ENCODE measurements at regions not wholly inside any gene's neighbourhood (a gene's known extent, or its start where the extent isn't known, plus 50 kb on each side); places are given as distances from the start of the nearest gene placed in this dataset.

GRCh38 chr3:141684758-141685157 is 53.3 kb upstream of the RNF7 start:
- Mint-ChIP-seq H3K36me3 (ENCODE audit: low read depth) (no peaks in the 10 kb centered on the region), H3K27ac (no peak overlapping the region), H3K27me3 (ENCODE audit: low read depth, poor library complexity) (no peaks in the 10 kb centered on the region), H3K9me3 (peaks cover under 1% of the 10 kb centered on the region), H3K4me3 (no peak overlapping the region), H3K4me1 (no peaks in the 10 kb centered on the region)
- no peak for DNase-seq
- TF ChIP-seq, protein P1, sequence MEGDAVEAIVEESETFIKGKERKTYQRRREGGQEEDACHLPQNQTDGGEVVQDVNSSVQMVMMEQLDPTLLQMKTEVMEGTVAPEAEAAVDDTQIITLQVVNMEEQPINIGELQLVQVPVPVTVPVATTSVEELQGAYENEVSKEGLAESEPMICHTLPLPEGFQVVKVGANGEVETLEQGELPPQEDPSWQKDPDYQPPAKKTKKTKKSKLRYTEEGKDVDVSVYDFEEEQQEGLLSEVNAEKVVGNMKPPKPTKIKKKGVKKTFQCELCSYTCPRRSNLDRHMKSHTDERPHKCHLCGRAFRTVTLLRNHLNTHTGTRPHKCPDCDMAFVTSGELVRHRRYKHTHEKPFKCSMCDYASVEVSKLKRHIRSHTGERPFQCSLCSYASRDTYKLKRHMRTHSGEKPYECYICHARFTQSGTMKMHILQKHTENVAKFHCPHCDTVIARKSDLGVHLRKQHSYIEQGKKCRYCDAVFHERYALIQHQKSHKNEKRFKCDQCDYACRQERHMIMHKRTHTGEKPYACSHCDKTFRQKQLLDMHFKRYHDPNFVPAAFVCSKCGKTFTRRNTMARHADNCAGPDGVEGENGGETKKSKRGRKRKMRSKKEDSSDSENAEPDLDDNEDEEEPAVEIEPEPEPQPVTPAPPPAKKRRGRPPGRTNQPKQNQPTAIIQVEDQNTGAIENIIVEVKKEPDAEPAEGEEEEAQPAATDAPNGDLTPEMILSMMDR (IDR thresholded peaks at IDR 0.05), result no peak

DNA sequence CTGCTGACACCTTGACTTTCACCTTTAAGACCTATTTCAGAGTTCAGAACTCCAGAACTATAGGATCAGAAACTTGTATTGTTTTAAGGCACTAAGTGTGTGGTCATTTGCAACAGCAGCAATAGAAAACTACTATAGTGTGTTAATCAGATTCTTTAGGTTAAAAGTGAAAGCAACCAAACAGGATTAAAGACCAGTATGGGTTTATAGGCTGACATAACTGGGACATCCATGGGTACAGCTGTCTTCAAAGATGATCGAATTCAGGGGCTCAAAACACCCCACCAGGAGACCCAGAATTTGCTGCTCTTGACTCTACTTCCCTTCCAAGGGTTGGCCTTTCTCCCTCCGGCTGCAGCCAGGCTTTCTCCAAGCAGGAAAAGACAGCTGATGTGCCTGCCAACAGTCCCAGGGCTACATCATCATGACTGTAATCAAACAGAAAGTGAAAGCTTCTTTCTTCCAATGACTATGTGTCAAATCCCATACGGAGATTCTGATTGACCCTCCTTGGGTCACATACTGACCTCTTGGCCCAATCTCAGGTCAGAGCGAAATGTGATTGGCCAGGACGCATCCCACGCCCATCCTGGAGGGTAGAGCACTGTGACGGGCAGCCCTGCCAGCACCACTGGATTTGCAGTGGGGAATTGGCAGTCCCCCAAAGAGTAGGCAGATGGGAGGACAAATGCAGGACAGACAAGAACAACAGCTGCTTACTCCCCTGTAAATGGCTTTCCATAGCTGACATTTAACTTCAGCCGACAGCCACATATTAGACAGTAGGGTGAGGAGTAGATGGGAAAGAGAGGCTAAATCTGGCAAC is 51.4 kb upstream of the RNF7 start:
- no peak for DNase-seq
- no peaks in the 10 kb centered on the region for H3K27me3 Mint-ChIP-seq (ENCODE audit: low read depth, poor library complexity)
- no peaks in the 10 kb centered on the region for H3K9me3 Mint-ChIP-seq
- H3K4me3 Mint-ChIP-seq, result no peak overlapping the region
- H3K36me3 Mint-ChIP-seq (ENCODE audit: low read depth), result no peaks in the 10 kb centered on the region
- TF ChIP-seq, protein P1 (IDR thresholded peaks at IDR 0.05), result no peak
- no peaks in the 10 kb centered on the region for H3K4me1 Mint-ChIP-seq
- H3K27ac Mint-ChIP-seq, result no peak overlapping the region
